SK-N-SH treated with all-trans-retinoic acid at 6 μM for 48 hours (cell line): ENCODE measurements at regions not wholly inside any gene's neighbourhood (a gene's known extent, or its start where the extent isn't known, plus 50 kb on each side); places are given as distances from the start of the nearest gene placed in this dataset.
"Not testable (repeated sequence)": the region's sequence is repeated elsewhere in the genome, so short reads cannot be mapped to it uniquely, and the experiment has no call there.

Experiments
- ATAC-seq: fragments of 200-7000 bp; cut with Tn5 transposase; 3 replicates; pipeline ENCODE4 v1.9.1; 2020; ENCODE audit warnings: mild to moderate bottlenecking, moderate library complexity
- ARNTL ChIP-seq: fragments of 450-650 bp; formaldehyde crosslinking; IDR thresholded peaks from 2 replicates; pipeline ENCODE4 v1.5.0; 2020; ENCODE audit warnings: low read depth, mild to moderate bottlenecking, moderate library complexity, borderline replicate concordance
- BACH2 ChIP-seq: fragments of 250-450 bp; sonication (Bioruptor Pico); IDR thresholded peaks from 2 replicates; pipeline ENCODE4 v1.9.0; 2021; ENCODE audit warnings: mild to moderate bottlenecking, borderline replicate concordance
- CSDC2 ChIP-seq: fragments of 250-450 bp; sonication (Bioruptor Pico); IDR thresholded peaks from 2 replicates; pipeline ENCODE4 v1.5.0; 2020; ENCODE audit warnings: mild to moderate bottlenecking, moderate library complexity
- GLIS3 ChIP-seq: fragments of 250-450 bp; sonication (Bioruptor Pico); IDR thresholded peaks from 2 replicates; pipeline ENCODE4 v1.5.0; 2020; ENCODE audit warnings: mild to moderate bottlenecking, moderate library complexity
- OSR1 ChIP-seq: fragments of 250-450 bp; sonication (Bioruptor Pico); IDR thresholded peaks from 2 replicates; pipeline ENCODE4 v1.8.0; 2022; ENCODE audit warnings: moderate library complexity, mild to moderate bottlenecking, inconsistent platforms
- RARB ChIP-seq: fragments of 250-450 bp; sonication (Bioruptor Pico); IDR thresholded peaks from 2 replicates; pipeline ENCODE4 v1.8.0; 2021; ENCODE audit warnings: mild to moderate bottlenecking, moderate library complexity
- TCF4 ChIP-seq: fragments of 250-450 bp; sonication (Bioruptor Pico); IDR thresholded peaks from 2 replicates; pipeline ENCODE4 v1.8.0; 2021; ENCODE audit warnings: mild to moderate bottlenecking, moderate library complexity, borderline replicate concordance
- TSHZ2 ChIP-seq: fragments of 250-450 bp; sonication (Bioruptor Pico); IDR thresholded peaks from 2 replicates; pipeline ENCODE4 v1.5.0; 2020; ENCODE audit warnings: mild to moderate bottlenecking, moderate library complexity
- ZC3H10 ChIP-seq: fragments of 250-450 bp; sonication (Bioruptor Pico); IDR thresholded peaks from 2 replicates; pipeline ENCODE4 v1.5.1; 2021; ENCODE audit warnings: mild to moderate bottlenecking, moderate library complexity
- ZFP3 ChIP-seq: fragments of 250-450 bp; sonication (Bioruptor Pico); IDR thresholded peaks from 2 replicates; pipeline ENCODE4 v1.5.0; 2020; ENCODE audit warnings: mild to moderate bottlenecking, moderate library complexity
- ZFP30 ChIP-seq: fragments of 450-650 bp; formaldehyde crosslinking; IDR thresholded peaks from 2 replicates; pipeline ENCODE4 v1.5.0; 2022; ENCODE audit warnings: mild to moderate bottlenecking, moderate library complexity
- ZNF8 ChIP-seq: fragments of 450-650 bp; formaldehyde crosslinking; IDR thresholded peaks from 2 replicates; pipeline ENCODE4 v1.5.0; 2020; ENCODE audit warnings: mild to moderate bottlenecking, moderate library complexity
- TF ChIP-seq, protein P1 (sequence below): fragments of 250-450 bp; sonication (Bioruptor Pico); IDR thresholded peaks from 2 replicates; pipeline ENCODE4 v1.5.1; 2020; ENCODE audit warnings: low read depth, mild to moderate bottlenecking, moderate library complexity
- TF ChIP-seq, protein P2 (sequence below): fragments of 250-450 bp; sonication (Bioruptor Pico); IDR thresholded peaks from 2 replicates; pipeline ENCODE4 v1.8.0; 2021; ENCODE audit warnings: low read depth, mild to moderate bottlenecking, moderate library complexity, borderline replicate concordance

DNA sequence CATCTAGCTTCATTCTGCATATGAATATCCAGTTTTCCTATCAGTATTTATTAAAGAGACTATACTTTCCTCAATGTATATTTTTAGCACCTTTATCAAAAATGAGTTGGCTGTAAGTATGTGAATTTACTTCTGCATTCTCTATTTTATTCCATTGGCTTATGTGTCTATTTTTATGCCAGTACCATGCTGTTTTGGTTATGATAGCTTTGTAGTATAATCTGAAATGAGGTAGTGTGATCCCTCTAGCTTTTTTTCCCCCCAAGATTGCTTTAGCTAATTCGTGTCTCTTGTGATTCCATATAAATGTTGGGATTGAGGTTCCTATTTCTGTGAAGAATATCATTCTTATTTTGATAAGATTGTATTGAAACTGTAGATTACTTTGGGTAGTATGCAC is 469.1 kb upstream of the MAP3K7 start:
- TF ChIP-seq ZFP3 (no peak), OSR1 (CRISPR knock-in tag) (no peak), GLIS3 (CRISPR knock-in tag) (no peak), BACH2 (CRISPR knock-in tag) (no peak), ZFP30 (CRISPR knock-in tag) (no peak), RARB (CRISPR knock-in tag) (no peak), CSDC2 (no peak), ARNTL (CRISPR knock-in tag) (no peak), TSHZ2 (no peak), ZC3H10 (CRISPR knock-in tag) (no peak)
- TF ChIP-seq, protein P1, sequence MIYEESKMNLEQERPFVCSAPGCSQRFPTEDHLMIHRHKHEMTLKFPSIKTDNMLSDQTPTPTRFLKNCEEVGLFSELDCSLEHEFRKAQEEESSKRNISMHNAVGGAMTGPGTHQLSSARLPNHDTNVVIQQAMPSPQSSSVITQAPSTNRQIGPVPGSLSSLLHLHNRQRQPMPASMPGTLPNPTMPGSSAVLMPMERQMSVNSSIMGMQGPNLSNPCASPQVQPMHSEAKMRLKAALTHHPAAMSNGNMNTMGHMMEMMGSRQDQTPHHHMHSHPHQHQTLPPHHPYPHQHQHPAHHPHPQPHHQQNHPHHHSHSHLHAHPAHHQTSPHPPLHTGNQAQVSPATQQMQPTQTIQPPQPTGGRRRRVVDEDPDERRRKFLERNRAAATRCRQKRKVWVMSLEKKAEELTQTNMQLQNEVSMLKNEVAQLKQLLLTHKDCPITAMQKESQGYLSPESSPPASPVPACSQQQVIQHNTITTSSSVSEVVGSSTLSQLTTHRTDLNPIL: no peak
- TF ChIP-seq, protein P2, sequence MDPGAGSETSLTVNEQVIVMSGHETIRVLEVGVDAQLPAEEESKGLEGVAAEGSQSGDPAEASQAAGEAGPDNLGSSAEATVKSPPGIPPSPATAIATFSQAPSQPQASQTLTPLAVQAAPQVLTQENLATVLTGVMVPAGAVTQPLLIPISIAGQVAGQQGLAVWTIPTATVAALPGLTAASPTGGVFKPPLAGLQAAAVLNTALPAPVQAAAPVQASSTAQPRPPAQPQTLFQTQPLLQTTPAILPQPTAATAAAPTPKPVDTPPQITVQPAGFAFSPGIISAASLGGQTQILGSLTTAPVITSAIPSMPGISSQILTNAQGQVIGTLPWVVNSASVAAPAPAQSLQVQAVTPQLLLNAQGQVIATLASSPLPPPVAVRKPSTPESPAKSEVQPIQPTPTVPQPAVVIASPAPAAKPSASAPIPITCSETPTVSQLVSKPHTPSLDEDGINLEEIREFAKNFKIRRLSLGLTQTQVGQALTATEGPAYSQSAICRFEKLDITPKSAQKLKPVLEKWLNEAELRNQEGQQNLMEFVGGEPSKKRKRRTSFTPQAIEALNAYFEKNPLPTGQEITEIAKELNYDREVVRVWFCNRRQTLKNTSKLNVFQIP: no peak
- no peak for ATAC-seq

DNA sequence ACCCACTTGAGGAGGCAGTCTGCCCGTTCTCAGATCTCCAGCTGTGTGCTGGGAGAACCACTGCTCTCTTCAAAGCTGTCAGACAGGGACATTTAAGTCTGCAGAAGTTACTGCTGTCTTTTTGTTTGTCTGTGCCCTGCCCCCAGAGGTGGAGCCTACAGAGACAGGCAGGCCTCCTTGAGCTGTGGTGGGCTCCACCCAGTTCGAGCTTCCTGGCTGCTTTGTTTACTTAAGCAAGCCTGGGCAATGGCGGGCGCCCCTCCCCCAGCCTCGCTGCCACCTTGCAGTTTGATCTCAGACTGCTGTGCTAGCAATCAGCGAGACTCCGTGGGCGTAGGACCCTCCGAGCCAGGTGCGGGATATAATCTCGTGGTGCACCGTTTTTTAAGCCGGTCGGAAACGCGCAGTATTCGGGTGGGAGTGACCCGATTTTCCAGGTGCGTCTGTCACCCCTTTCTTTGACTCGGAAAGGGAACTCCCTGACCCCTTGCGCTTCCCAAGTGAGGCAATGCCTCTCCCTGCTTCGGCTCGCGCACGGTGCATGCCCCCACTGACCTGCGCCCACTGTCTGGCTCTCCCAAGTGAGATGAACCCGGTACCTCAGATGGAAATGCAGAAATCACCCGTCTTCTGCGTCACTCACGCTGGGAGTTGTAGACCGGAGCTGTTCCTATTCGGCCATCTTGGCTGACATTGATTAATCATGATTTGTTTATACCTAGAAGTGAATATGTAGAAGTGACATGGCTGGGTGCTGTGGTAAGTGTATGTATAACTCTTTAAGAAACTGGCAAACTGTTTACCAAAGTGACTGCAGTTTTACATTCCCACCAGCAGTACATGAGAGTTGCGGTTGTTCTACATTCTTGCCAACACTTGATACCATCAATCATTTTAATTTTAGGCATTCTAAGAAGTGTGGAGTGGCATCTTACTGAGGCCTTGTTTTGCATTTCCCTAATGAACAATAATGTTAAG is 465.9 kb upstream of the MAP3K7 start:
- ATAC-seq: not testable (repeated sequence)

DNA sequence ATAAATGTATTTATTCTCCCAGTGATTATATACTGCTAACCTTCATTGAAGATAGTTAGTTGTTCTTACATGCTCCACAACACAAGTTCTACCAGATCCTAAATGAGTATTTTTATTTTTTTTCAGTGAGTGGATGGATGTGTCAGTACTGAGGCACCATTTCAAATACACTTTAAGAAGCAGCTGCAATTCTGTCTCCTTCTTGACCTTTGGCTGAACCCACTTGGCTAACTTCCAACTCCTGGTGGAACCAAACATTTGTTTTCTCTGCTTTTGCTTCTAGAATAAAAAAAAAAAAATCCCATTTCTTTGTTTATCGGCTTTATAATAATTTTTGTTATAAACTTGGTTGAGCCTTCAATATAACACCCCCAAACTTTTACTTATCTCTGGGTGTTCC is 458.3 kb upstream of the MAP3K7 start:
- no peak for ATAC-seq
- TF ChIP-seq TCF4 (CRISPR knock-in tag) (no peak), ZNF8 (CRISPR knock-in tag) (no peak)

- ATAC-seq: no peak
- TF ChIP-seq TSHZ2 (no peak), ZFP3 (no peak), ZNF8 (CRISPR knock-in tag) (no peak), CSDC2 (no peak), ZC3H10 (CRISPR knock-in tag) (no peak), OSR1 (CRISPR knock-in tag) (no peak)
- TF ChIP-seq, protein P2: no peak
- TF ChIP-seq, protein P1: no peak
Observed at GRCh38 chr6:91043751-91044150, 456.9 kb upstream of the MAP3K7 start.
